Activated T-cell treated with anti-CD3 and anti-CD28 coated beads, Interleukin-2, amount 50 U/mL, for 72 hours (primary cell): ENCODE measurements at regions not wholly inside any gene's neighbourhood (a gene's known extent, or its start where the extent isn't known, plus 50 kb on each side); places are given as distances from the start of the nearest gene placed in this dataset.

Source experiments
- ATAC-seq, 2 donors: fragments of 150-1000 bp; cut with Tn5 transposase; replicated peaks in 1 of 2; 2 replicates each; pipeline ENCODE4 v1.10.0; 2021; ENCODE audit warnings: moderate library complexity in 2 of 2, mild to moderate bottlenecking in 1 of 2
- DNase-seq, 2 donors: peaks; one replicate each; pipeline ENCODE4 v3.0.0; 2021 to 2022; ENCODE audit warnings: mixed read lengths in 1 of 2
- H3K27ac Mint-ChIP-seq: one replicate; pipeline ENCODE4 v1.8.0; 2022; ENCODE audit warnings: mild to moderate bottlenecking, moderate library complexity, mixed read lengths
- H3K27me3 Mint-ChIP-seq: one replicate; pipeline ENCODE4 v1.8.0; 2022; ENCODE audit warnings: low read depth, mixed read lengths
- H3K36me3 Mint-ChIP-seq, 2 donors: one replicate each; pipeline ENCODE4 v1.8.0; 2022; ENCODE audit warnings: mixed read lengths in 2 of 2, mild to moderate bottlenecking in 1 of 2; ENCODE audit not compliant: insufficient read depth in 2 of 2
- H3K4me1 Mint-ChIP-seq: one replicate; pipeline ENCODE4 v1.8.0; 2022; ENCODE audit warnings: low read depth, mixed read lengths
- H3K4me3 Mint-ChIP-seq, 2 donors: one replicate each; pipeline ENCODE4 v1.8.0; 2022; ENCODE audit warnings: mild to moderate bottlenecking in 2 of 2, mixed read lengths in 2 of 2, moderate library complexity in 2 of 2
- H3K9me3 Mint-ChIP-seq, 2 donors: one replicate each; pipeline ENCODE4 v1.8.0; 2022; ENCODE audit warnings: mixed read lengths in 2 of 2

GRCh38 chr9:79984429-79985067, 412.8 kb downstream of the TLE4 start:
- Mint-ChIP-seq H3K9me3 (no peaks in the 10 kb centered on the region), H3K4me3 (no peak overlapping the region), H3K36me3 (no peaks in the 10 kb centered on the region), H3K27me3 (peaks cover 18% of the 10 kb centered on the region), H3K4me1 (no peaks in the 10 kb centered on the region), H3K27ac (no peak overlapping the region)
- ATAC-seq (no peak), DNase-seq (no peak)

DNA sequence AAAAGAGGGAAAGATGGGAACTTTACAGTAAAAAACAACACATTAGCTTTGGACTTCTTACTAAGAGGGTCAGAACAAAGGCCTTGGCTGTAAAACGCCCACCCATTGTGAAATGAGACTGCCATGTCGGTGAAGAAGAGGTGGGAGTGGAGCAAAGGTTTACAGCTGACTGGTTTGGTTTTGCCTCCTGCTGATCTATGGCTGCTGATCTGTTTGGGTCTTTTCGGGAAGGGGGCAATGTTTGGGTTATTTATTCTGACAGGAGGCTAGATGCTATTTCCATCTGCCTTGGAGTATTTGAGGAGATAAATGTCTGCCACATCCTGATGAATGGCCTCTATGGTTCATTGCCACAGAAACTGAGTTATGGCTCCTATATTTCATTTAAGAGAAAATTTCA, 408.7 kb downstream of the TLE4 start:
- Mint-ChIP-seq H3K27ac (no peak overlapping the region), H3K36me3 (no peaks in the 10 kb centered on the region), H3K9me3 (no peaks in the 10 kb centered on the region), H3K4me3 (no peak overlapping the region), H3K27me3 (peaks cover 40% of the 10 kb centered on the region), H3K4me1 (no peaks in the 10 kb centered on the region)
- DNase-seq: no peak
- ATAC-seq: no peak

DNA sequence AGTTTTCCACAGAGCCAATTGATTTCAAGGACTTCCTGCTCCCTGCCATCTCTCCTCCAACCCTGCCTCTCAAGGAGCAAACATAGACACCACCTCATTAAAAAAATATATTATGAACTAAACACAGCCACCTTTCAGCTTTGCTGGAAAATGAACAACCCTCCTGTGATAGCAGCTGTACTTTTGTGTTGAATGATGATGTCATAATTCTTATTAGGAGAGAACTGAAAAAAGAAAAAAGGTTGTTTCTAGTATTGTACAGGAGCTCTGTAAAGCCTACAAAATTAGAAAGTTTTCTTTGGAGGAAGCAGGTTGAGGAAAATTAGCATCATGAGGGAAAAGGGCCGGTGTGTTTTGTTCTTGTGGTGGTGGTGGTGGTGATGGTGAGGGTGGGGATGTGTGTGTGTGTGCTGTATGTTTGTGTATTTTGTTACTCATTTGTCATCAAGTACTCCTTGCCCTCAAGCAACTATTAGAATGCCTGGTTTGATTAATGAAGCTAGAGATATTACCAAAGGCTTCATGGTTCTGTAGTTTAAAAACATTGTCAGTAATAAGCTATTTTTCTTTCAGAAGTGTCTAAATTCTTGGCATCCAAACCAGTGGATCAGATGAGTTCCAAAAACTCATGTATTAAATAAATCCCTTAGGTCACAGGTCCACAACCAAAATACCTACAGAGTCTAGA, 405.9 kb downstream of the TLE4 start:
- H3K27ac Mint-ChIP-seq: no peak overlapping the region
- no peaks in the 10 kb centered on the region for H3K4me1 Mint-ChIP-seq
- DNase-seq (no peak), ATAC-seq (no peak)
- H3K36me3 Mint-ChIP-seq: no peaks in the 10 kb centered on the region
- no peak overlapping the region for H3K4me3 Mint-ChIP-seq
- H3K27me3 Mint-ChIP-seq: peaks cover 40% of the 10 kb centered on the region
- no peaks in the 10 kb centered on the region for H3K9me3 Mint-ChIP-seq

DNA sequence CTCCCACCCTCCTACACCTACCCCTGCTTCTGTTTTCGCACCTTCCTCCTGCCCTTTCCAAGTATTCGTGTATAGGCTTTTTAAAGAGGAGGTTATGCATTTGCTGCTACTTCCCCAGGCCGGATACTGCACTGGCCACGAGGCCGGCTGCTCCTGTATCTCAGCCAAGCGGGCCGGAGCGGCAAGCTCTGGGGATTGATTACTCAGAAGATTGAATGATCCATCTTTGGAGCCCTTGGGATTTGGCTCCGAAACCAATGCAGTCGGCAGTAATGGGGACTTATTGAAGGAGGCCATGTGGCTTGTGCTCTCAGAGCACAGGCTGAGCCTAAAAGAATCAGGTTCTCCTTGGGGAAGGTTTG, 405.3 kb downstream of the TLE4 start:
- Mint-ChIP-seq H3K36me3 (no peaks in the 10 kb centered on the region), H3K27ac (no peak overlapping the region), H3K27me3 (peaks cover 34% of the 10 kb centered on the region), H3K4me3 (no peak overlapping the region), H3K9me3 (no peaks in the 10 kb centered on the region), H3K4me1 (no peaks in the 10 kb centered on the region)
- DNase-seq (no peak), ATAC-seq (no peak)

- Mint-ChIP-seq H3K9me3 (no peaks in the 10 kb centered on the region), H3K36me3 (no peaks in the 10 kb centered on the region), H3K27ac (no peak overlapping the region), H3K27me3 (peaks cover 29% of the 10 kb centered on the region), H3K4me3 (no peak overlapping the region), H3K4me1 (no peaks in the 10 kb centered on the region)
- DNase-seq (no peak), ATAC-seq (no peak)
Observed at GRCh38 chr9:79976257-79977073, 404.7 kb downstream of the TLE4 start.

- Mint-ChIP-seq H3K36me3 (no peaks in the 10 kb centered on the region), H3K4me3 (no peak overlapping the region), H3K27me3 (peaks cover 30% of the 10 kb centered on the region), H3K27ac (no peak overlapping the region), H3K4me1 (no peaks in the 10 kb centered on the region), H3K9me3 (no peaks in the 10 kb centered on the region)
- no peak for ATAC-seq
- DNase-seq: no peak
Observed at GRCh38 chr9:79975621-79976256, 404.0 kb downstream of the TLE4 start.

GRCh38 chr9:79974806-79975422, 403.1 kb downstream of the TLE4 start:
- Mint-ChIP-seq H3K4me1 (no peaks in the 10 kb centered on the region), H3K9me3 (no peaks in the 10 kb centered on the region), H3K36me3 (no peaks in the 10 kb centered on the region), H3K27me3 (peaks cover 31% of the 10 kb centered on the region), H3K4me3 (no peak overlapping the region), H3K27ac (no peak overlapping the region)
- no peak for DNase-seq
- no peak for ATAC-seq

GRCh38 chr9:79973627-79974026, 401.9 kb downstream of the TLE4 start:
- Mint-ChIP-seq H3K4me1 (no peaks in the 10 kb centered on the region), H3K9me3 (no peaks in the 10 kb centered on the region), H3K36me3 (no peaks in the 10 kb centered on the region), H3K4me3 (no peak overlapping the region), H3K27me3 (peaks cover 25% of the 10 kb centered on the region), H3K27ac (no peak overlapping the region)
- ATAC-seq (peak in 1 of 2 donors; percentile 59), DNase-seq (no peak)

- Mint-ChIP-seq H3K36me3 (no peaks in the 10 kb centered on the region), H3K27me3 (peaks cover 26% of the 10 kb centered on the region), H3K9me3 (no peaks in the 10 kb centered on the region), H3K4me3 (no peak overlapping the region), H3K27ac (no peak overlapping the region), H3K4me1 (no peaks in the 10 kb centered on the region)
- ATAC-seq (no peak), DNase-seq (no peak)
Observed at GRCh38 chr9:79970146-79970425, 398.3 kb downstream of the TLE4 start.

DNA sequence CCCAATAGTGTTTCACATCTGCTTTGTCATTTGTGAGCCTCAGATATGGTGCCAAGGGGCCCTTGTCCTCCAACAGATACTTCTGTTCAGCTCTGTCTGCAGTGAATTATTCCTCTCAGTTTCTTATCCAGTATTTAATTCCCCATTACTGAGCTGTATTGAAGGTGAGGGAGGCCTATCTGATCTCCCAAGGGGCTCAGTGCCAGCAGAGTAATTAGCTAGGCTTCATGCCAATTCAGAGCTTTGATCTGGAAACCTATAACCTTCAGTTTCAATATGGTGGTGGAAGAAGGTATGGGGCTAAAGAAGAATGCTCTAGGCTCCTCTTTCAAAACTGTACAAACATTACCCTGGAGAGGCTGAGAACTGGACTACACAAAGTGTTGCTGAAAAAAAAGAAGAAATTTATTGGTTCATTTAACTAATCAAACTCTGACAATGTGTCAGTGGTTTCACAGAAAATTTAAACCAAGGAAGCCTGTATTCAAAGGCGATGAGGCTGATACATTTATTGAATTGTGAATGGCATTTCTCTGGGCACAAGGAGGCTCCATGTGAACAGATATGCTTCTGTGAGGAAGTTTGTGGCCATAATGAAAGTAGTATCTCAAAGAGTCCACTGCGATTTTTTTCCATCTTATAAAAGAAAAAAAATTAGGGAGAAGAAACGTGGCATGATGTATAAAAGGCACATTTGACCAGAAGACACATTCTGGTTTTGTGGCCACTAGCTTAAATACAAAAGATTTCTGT, 397.8 kb downstream of the TLE4 start:
- Mint-ChIP-seq H3K4me1 (no peaks in the 10 kb centered on the region), H3K4me3 (no peak overlapping the region), H3K27me3 (peaks cover 26% of the 10 kb centered on the region), H3K9me3 (no peaks in the 10 kb centered on the region), H3K36me3 (no peaks in the 10 kb centered on the region), H3K27ac (no peak overlapping the region)
- ATAC-seq (no peak), DNase-seq (no peak)

DNA sequence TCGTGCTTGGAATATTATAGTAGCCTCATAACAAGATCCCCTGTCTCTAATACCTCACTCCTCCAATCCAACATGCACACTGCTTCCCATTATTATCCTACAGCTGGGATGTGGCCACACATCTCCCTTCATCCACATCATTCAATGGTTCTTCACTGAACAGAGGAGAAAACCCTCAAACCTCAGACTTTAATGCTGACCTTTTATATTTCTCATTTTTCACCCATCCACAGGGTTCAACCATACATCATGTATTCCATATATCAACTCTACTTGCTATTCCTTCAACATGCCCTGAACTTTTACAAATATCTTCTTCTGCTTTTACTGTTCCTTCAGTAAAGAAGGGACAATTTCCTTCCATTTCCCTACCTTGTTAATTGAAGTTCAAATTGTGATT, 396.8 kb downstream of the TLE4 start:
- ATAC-seq (no peak), DNase-seq (no peak)
- Mint-ChIP-seq H3K4me1 (no peaks in the 10 kb centered on the region), H3K4me3 (no peak overlapping the region), H3K36me3 (no peaks in the 10 kb centered on the region), H3K27me3 (peaks cover 26% of the 10 kb centered on the region), H3K9me3 (no peaks in the 10 kb centered on the region), H3K27ac (no peak overlapping the region)

DNA sequence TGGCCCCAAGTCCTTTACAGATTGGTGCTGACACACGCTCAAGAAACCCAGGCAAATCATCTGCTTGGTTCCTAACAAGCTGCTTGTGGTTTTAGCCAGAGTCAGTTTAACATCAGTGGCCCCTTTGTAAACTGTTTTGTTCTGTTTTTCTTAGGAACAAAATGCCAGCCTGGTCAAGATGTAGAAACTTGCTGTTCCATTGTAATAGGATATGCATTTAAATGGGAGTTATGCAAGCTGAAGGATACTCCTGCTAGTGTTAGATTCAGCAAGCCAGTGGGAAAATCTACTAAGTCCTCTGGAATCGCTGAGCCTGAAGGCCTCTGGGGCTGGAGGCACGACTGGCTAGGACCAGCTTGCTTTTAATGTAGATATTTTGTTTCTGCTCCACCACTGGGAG, 391.1 kb downstream of the TLE4 start:
- Mint-ChIP-seq H3K27ac (no peak overlapping the region), H3K27me3 (peaks cover 5% of the 10 kb centered on the region), H3K4me3 (no peak overlapping the region), H3K9me3 (no peaks in the 10 kb centered on the region), H3K4me1 (no peaks in the 10 kb centered on the region), H3K36me3 (no peaks in the 10 kb centered on the region)
- ATAC-seq (no peak), DNase-seq (no peak)
